GM18507 (cell line): ENCODE measurements at regions not wholly inside any gene's neighbourhood (a gene's known extent, or its start where the extent isn't known, plus 50 kb on each side); places are given as distances from the start of the nearest gene placed in this dataset.

ENCODE experiments used
- DNase-seq: peaks from one replicate; pipeline ENCODE4 v3.0.0; 2011; ENCODE audit warnings: low read depth; ENCODE audit not compliant: insufficient read length; ENCODE audit errors: extremely low spot score
- FAIRE-seq: peaks from 2 replicates; lab custom pipeline; 2011; peaks lifted over from hg19 to GRCh38; lab: Jason Lieb, UNC

- no peak for FAIRE-seq
Observed at GRCh38 chr7:131000389-131000788, 266.4 kb upstream of the KLF14 start.

GRCh38 chr7:131000873-131001272, 266.9 kb upstream of the KLF14 start:
- no peak for FAIRE-seq
- DNase-seq, result no peak

More at GRCh38 chr7:131000389-131000788, 266.4 kb upstream of the KLF14 start:
- DNase-seq, result no peak

- FAIRE-seq (no peak), DNase-seq (no peak)
Observed at GRCh38 chr7:131002600-131002999, 268.6 kb upstream of the KLF14 start.

DNA sequence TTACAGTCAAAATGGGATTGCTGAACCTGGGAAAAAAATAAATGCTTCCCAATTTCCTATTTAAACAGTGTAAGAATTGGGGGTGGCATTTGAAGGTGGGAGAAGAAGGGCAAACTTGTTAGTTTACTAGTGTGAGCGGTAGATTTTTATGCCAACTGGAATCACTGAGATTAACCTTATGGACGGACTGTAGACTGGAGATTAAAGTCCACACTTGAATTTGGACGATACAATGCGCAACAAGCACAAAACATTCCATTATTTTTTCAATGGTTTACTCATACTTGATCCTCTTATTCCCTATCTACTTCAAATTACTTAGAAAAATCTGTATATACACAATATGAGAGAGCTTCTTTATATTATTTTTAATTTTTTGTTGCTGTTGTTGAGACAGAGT, 269.6 kb upstream of the KLF14 start:
- FAIRE-seq (no peak), DNase-seq (no peak)

GRCh38 chr7:131004371-131004770, 270.4 kb upstream of the KLF14 start:
- no peak for DNase-seq
- FAIRE-seq, result peak; percentile 57

GRCh38 chr7:131007439-131008330, 273.7 kb upstream of the KLF14 start:
- DNase-seq (no peak), FAIRE-seq (peak; percentile 88)

- FAIRE-seq (peak; percentile 63), DNase-seq (no peak)
Observed at GRCh38 chr7:131008840-131009711, 275.1 kb upstream of the KLF14 start.

DNA sequence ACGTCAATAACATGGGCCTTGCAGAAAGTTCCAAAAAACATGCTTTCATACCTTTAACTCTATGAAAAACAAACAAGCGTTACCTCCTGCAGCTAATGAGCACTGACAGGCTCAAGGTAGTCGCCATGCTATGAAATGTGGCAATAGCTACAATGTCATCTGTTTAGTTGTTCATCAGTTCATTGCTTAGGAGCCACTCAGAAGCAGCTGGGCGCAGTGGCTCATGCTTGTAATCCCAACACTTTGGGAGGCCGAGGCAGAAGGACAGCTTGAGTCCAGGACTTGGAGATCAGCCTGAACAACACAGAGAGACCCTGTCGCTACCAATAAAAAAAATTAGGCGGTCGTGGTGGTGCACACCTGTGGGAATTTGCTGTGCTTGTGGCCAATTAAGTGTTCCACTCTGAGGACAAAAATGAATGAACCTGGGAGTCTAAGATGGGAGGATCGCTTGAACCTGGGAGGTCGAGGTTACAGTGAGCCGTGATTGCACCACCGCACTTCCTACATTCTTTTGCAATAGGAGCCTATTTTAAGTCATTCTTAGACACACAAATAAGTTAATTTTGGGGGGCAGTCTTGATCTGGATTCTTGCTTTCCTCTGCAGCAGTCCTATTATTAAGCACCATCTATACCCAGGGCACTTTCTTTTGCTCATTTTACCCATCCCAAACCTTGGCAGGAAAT, 276.2 kb upstream of the KLF14 start:
- DNase-seq (no peak), FAIRE-seq (no peak)

- DNase-seq (no peak), FAIRE-seq (no peak)
Observed at GRCh38 chr7:131010717-131011431, 276.9 kb upstream of the KLF14 start.

- FAIRE-seq (no peak), DNase-seq (no peak)
Observed at GRCh38 chr7:131011432-131011742, 277.4 kb upstream of the KLF14 start.

DNA sequence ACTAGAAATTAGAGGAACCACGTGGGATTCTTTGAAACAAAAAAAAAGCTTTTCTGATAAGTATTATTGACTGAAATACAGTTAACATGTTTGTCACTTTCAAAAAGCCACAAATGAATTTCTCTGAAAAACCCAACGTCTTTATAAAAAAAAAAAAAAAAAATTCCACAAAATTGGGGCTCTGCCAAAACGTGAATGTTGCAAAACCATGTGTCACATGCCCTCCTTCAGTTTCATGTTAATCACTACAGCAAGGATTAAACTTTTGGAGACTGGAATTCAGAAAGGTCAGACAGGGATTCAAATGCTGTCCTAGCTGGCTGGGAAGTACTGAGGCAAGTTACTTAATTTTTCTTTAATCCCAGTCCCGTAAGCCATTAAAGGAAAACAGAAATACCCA, 278.0 kb upstream of the KLF14 start:
- FAIRE-seq, result no peak

DNA sequence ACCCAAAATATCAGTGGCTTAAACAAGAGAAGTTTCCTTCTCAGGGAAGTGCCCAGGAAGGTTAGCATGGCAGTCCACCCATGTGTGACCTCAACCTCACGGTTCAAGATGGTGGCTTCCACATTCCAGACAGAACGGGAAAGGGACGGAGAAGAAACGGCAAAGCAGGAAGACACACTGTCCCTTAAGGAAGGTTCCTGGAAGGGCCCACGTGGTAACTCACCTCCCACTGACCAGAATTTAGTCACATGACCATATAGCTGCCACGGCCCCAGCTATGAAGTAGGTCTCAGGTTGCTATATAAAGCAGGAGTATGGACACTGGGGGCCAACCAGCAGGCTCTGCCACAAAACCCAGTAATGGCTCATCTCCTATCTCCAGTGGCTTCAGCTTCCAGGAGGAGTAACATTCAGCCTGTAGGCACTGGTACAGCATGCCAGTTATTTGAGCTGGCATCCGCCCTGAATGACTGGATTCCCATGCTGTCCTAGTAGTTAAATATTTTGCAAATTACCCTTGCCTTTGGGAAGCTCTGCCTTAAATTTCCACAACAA, 278.5 kb upstream of the KLF14 start:
- no peak for FAIRE-seq
- DNase-seq, result no peak

More for the DNA sequence above, 278.0 kb upstream of the KLF14 start:
- DNase-seq, result no peak

- DNase-seq (no peak), FAIRE-seq (no peak)
Observed at GRCh38 chr7:131013716-131014115, 279.7 kb upstream of the KLF14 start.

DNA sequence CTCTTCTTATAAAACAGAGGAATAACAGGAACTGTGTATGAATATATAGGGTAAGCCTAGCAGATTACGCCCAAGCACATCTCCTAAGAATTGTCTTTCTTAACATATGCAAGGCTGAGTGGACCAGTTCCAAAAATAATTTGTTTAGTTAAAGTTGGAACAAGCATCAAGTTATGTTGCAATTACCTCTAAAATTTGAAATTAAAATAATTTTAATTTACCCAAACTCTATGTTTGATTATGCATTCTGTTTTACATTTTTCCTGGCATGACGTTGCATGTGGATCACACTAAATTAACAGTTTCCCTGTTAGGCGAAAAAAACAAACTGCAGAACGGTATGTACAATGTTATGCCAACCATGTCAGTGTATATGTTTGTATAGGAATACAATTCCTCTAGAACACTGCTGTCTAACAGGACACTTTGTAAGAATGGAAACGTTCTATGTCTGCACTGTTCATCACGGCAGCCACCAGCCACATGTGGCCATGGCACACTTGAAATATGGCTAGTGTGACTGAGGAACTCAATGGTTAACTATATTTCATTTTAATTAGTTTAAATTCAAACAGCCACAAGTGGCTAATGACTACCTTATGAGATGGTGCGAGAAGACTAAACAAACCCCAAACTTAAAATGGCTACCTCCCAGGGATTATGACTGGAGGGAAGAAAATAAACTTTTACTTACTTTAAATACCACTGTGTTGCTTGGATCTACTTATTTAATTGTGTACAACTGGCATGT, 281.1 kb upstream of the KLF14 start:
- DNase-seq (no peak), FAIRE-seq (no peak)

- no peak for FAIRE-seq
- DNase-seq, result no peak
Observed at GRCh38 chr7:131015657-131015958, 281.6 kb upstream of the KLF14 start.

- no peak for DNase-seq
- FAIRE-seq, result no peak
Observed at GRCh38 chr7:131016230-131016629, 282.2 kb upstream of the KLF14 start.

DNA sequence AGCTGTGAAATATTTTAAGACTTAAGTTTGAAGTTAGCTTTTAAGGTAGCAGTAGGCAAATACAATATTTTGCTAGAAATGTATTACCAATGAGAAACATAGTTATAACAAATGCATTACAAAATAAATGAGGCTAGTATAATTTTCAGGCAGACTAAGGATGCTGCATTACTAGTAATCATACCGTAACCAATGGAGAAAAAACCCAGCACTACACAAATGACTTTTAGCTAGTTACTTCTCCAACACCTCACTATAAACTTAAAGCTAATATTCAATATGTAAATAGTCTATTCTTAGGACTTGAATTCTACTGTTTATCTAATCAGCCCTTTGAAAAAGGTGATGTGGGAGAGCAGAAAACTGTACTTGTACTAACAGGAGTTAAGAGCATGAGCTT, 285.3 kb upstream of the KLF14 start:
- no peak for DNase-seq
- FAIRE-seq, result no peak

GRCh38 chr7:131020759-131021261, 286.8 kb upstream of the KLF14 start:
- peak; percentile 74 for FAIRE-seq
- no peak for DNase-seq

DNA sequence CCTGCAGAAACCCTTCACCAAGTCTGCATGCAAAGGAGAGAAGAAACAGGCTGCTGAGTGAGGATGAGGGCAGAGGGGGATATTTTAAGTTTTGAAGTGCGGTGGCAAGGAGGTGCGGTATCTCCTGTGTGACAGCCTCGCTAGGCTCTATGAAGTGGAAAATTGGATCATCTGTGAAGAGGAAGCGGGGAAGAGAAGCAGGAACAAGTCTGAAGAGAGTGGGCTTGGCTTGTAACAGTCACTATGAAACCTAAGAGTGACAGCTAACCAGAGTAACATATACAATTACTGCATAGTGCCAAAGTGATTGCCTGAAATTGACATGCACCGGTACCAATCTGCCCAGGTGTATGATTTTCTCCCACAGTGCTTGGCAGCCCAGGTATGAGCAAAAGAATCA, 287.5 kb upstream of the KLF14 start:
- FAIRE-seq, result peak; percentile 69
- no peak for DNase-seq
